ENCODE measurements at regions not wholly inside any gene's neighbourhood (a gene's known extent, or its start where the extent isn't known, plus 50 kb on each side); places are given as distances from the start of the nearest gene placed in this dataset.

- DNase-seq (ENCODE audit: low read depth), result no peak
- Histone ChIP-seq H3K36me3 (ENCODE audit: control insufficient read depth, insufficient read depth, low read length) (no peaks in the 10 kb centered on the region), H3K4me3 (ENCODE audit: low read depth, low read length) (no peak overlapping the region), H3K27me3 (ENCODE audit: control insufficient read depth, insufficient read depth, low read length) (no peaks in the 10 kb centered on the region)
- FAIRE-seq, result no peak
- TF ChIP-seq, protein P1, sequence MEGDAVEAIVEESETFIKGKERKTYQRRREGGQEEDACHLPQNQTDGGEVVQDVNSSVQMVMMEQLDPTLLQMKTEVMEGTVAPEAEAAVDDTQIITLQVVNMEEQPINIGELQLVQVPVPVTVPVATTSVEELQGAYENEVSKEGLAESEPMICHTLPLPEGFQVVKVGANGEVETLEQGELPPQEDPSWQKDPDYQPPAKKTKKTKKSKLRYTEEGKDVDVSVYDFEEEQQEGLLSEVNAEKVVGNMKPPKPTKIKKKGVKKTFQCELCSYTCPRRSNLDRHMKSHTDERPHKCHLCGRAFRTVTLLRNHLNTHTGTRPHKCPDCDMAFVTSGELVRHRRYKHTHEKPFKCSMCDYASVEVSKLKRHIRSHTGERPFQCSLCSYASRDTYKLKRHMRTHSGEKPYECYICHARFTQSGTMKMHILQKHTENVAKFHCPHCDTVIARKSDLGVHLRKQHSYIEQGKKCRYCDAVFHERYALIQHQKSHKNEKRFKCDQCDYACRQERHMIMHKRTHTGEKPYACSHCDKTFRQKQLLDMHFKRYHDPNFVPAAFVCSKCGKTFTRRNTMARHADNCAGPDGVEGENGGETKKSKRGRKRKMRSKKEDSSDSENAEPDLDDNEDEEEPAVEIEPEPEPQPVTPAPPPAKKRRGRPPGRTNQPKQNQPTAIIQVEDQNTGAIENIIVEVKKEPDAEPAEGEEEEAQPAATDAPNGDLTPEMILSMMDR (IDR thresholded peaks at IDR 0.05; ENCODE audit: insufficient read depth, low read length, severe bottlenecking), result no peak
Measured at GRCh38 chr20:60170116-60170515, 211.9 kb downstream of the CDH26 start.

- no peak for FAIRE-seq
- no peak for DNase-seq (ENCODE audit: low read depth)
- TF ChIP-seq, protein P1 (IDR thresholded peaks at IDR 0.05; ENCODE audit: insufficient read depth, low read length, severe bottlenecking), result no peak
- no peaks in the 10 kb centered on the region for H3K36me3 ChIP-seq (ENCODE audit: control insufficient read depth, insufficient read depth, low read length)
- no peak overlapping the region for H3K4me3 ChIP-seq (ENCODE audit: low read depth, low read length)
- H3K27me3 ChIP-seq (ENCODE audit: control insufficient read depth, insufficient read depth, low read length), result no peaks in the 10 kb centered on the region
Measured at GRCh38 chr20:60171313-60171712, 213.1 kb downstream of the CDH26 start.

- no peaks in the 10 kb centered on the region for H3K27me3 ChIP-seq (ENCODE audit: control insufficient read depth, insufficient read depth, low read length)
- no peaks in the 10 kb centered on the region for H3K36me3 ChIP-seq (ENCODE audit: control insufficient read depth, insufficient read depth, low read length)
- TF ChIP-seq, protein P1 (IDR thresholded peaks at IDR 0.05; ENCODE audit: insufficient read depth, low read length, severe bottlenecking), result no peak
- DNase-seq (ENCODE audit: low read depth) (no peak), FAIRE-seq (no peak)
- H3K4me3 ChIP-seq (ENCODE audit: low read depth, low read length), result no peak overlapping the region
Measured at GRCh38 chr20:60171738-60172137, 213.5 kb downstream of the CDH26 start.

GRCh38 chr20:60172346-60172984 lies 214.2 kb downstream of the CDH26 start:
- TF ChIP-seq, protein P1 (IDR thresholded peaks at IDR 0.05; ENCODE audit: insufficient read depth, low read length, severe bottlenecking), result no peak
- Histone ChIP-seq H3K4me3 (ENCODE audit: low read depth, low read length) (no peak overlapping the region), H3K36me3 (ENCODE audit: control insufficient read depth, insufficient read depth, low read length) (no peaks in the 10 kb centered on the region), H3K27me3 (ENCODE audit: control insufficient read depth, insufficient read depth, low read length) (no peaks in the 10 kb centered on the region)
- DNase-seq (ENCODE audit: low read depth) (no peak), FAIRE-seq (no peak)

GRCh38 chr20:60177080-60177479 lies 218.9 kb downstream of the CDH26 start:
- Histone ChIP-seq H3K36me3 (ENCODE audit: control insufficient read depth, insufficient read depth, low read length) (no peaks in the 10 kb centered on the region), H3K27me3 (ENCODE audit: control insufficient read depth, insufficient read depth, low read length) (no peaks in the 10 kb centered on the region), H3K4me3 (ENCODE audit: low read depth, low read length) (no peak overlapping the region)
- TF ChIP-seq, protein P1 (IDR thresholded peaks at IDR 0.05; ENCODE audit: insufficient read depth, low read length, severe bottlenecking), result no peak
- DNase-seq (ENCODE audit: low read depth), result no peak
- FAIRE-seq, result no peak

DNA sequence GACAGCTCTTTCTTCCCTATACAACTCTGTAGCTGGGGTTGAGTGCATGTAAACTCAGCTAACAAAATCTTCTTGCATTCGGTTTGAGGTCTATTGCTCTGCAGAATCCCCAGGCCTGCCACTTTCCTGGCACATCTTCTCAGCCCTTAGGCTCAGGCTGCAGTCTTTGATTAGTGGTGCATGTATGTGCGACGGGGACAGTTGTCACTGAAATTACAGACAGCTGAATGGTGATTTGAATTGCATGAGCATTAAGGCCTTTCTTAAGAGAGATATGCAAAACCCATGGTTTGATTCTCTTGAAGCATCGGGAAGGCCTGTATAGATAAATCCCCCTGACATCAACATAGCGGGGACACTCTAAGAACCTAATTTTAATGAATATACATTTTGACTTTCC lies 222.8 kb downstream of the CDH26 start:
- TF ChIP-seq, protein P1 (IDR thresholded peaks at IDR 0.05; ENCODE audit: insufficient read depth, low read length, severe bottlenecking), result no peak
- H3K36me3 ChIP-seq (ENCODE audit: control insufficient read depth, insufficient read depth, low read length), result no peaks in the 10 kb centered on the region
- DNase-seq (ENCODE audit: low read depth), result no peak
- no peak overlapping the region for H3K4me3 ChIP-seq (ENCODE audit: low read depth, low read length)
- FAIRE-seq, result no peak
- H3K27me3 ChIP-seq (ENCODE audit: control insufficient read depth, insufficient read depth, low read length), result no peaks in the 10 kb centered on the region
